Thyroid gland (tissue), 4 donors: ENCODE measurements at regions not wholly inside any gene's neighbourhood (a gene's known extent, or its start where the extent isn't known, plus 50 kb on each side); places are given as distances from the start of the nearest gene placed in this dataset.

Experiments used
- CTCF ChIP-seq, 6 experiments: fragments of 200-600 bp in 3 of 6; fragments of 450-650 bp in 3 of 6; sonication (generic) in 3 of 6; IDR thresholded peaks; one replicate each; pipeline ENCODE4 v1.5.1; 2016 to 2019; ENCODE audit warnings: antibody characterized with exemption in 6 of 6, mild to moderate bottlenecking in 2 of 6, inconsistent platforms in 1 of 6, moderate library complexity in 1 of 6
- POLR2A ChIP-seq, 2 donors: fragments of 450-650 bp; IDR thresholded peaks; one replicate each; pipeline ENCODE4 v1.6.1; 2017; ENCODE audit warnings: antibody characterized with exemption in 2 of 2, mild to moderate bottlenecking in 2 of 2, moderate library complexity in 1 of 2

- no peak for TF ChIP-seq CTCF (IDR thresholded peaks at IDR 0.05)
- no peak for TF ChIP-seq POLR2A (IDR thresholded peaks at IDR 0.05)
Observed at GRCh38 chr6:114605656-114606055, 262.8 kb upstream of the HS3ST5 start.
